Dermis blood vessel endothelial cell (primary cell): ENCODE measurements at regions not wholly inside any gene's neighbourhood (a gene's known extent, or its start where the extent isn't known, plus 50 kb on each side); places are given as distances from the start of the nearest gene placed in this dataset.
A peak's percentile ranks its signal among the peaks of the same experiment; 100 is the strongest.
"Not testable (repeated sequence)": the region's sequence is repeated elsewhere in the genome, so short reads cannot be mapped to it uniquely, and the experiment has no call there.

Source experiments
- DNase-seq: peaks from one replicate; pipeline ENCODE4 v3.0.0; 2010

DNA sequence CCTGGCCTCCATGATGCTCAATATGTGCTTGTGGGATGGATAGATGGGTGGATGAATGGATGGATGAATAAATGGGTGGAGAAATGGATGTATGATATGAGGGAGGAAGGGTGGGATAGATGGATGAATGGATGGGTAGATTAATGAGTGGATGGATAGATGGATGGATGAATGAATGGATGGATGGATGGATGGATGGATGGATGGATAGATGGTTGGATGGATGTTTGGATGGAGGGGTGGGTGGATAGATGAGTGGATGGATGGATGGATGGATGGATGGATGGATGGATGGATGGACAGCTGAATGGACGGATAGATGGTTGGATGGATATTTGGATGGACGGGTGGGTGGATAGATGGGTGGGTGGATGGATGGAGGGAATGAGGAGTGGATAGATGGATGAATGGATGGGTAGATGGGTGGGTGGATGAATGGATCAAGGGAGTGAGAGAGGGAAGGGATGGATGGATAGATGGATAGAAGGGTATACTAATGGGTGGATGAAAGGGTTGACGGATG is 139.4 kb downstream of the CEBPB start:
- DNase-seq: no peak

DNA sequence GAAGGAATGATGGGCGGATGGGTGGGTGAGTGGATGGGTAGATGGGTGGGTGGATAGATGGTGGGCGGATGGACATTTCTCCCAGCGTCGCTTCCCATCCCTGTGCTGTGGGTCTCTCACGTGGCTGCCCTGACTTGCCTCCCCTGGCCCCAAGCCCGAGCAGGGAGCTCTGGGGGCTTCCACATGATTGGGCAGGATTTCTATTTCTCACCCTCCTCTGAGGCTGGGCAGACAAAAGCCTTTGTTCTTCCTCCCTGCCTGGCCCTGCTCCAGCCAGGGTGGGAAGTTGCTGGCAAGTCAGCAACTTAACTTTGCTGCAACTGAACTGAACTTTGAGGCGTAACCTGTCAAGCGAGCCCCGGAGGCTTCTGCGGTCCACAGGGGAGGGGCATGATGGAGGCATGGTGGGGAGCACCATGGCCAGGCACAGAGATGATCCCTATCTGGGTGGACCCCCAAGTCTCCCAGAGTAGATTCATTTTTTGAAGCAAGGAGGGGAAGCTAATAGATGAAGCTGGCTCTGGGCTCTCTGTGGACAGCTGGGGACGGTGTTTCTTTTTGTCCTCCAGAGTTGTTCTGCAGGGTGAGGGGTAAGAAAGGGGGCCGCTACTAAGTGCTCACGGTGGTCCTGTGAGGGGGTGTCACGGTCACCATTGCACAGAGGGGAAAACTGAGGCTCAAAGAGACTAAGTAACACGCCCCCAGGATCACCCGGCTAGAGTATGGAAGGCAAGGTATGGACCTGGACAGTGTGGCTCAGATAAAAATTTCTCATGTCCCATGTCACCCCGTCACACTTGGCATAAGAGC is 140.1 kb downstream of the CEBPB start:
- peak; percentile 29 for DNase-seq

DNA sequence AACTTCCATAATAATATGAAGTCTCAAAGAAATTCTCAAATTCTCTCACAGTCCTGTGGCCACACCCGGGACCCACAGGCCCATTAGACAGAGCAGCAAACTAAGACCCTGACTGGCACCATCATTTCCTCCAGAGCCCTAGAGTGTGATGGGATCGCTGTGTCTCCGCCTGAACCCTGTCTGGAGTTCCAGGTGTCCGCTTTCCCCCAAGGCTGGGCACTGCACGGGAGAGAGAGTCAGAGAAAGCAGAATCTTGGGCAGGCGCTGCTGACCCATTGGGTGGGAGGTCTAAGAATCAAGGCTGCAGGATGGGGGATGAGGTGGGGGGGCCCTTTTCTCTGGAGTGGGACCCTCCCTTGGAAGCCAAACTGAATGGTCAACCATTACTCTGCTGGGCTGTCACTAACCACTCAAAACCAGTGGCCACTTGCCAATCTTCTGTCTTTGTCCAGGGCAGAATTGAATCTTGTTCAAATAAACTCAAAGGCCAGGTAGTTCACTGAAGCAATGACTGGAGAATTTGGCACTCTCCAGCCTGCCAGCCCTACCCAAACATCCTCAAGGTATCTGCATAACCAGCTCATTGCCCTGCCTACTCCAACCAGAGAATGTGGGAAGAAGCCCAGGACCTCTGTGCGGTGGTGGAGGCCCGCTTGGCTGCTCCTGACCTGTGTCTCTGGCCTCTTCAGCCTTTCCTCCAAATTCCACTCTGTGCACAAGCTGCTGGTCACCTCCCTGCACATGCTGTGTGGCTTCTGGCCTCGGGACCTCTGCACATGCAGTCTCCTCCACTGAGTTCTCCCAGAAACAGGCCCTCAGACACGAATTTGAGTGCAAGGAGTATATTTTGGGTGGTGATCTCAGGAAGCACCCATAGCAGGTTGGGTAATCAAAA is 141.1 kb downstream of the CEBPB start:
- no peak for DNase-seq

DNA sequence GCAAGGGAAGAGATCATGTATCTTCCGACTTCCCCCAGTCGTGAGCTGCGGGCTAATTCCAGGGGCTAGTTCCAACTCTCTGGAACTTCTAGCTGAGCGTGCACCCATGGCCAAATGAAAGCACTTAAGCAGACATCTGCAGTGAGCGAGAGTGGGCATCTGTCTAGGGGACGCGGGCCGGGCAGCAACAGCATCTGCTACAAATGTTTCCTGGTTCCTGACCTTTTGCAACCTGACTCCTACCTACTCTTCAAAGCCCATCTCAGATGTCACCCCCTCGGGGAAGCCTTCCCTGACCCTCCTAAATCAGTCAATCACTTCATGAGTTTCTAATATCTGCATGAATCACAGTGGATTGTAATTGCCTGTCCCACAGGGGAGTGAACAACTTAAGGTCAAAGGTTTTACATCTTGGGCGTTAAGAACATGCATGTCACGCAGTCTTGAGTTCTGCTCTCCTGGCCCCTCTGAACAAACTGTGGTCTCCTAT is 141.9 kb downstream of the CEBPB start:
- no peak for DNase-seq

DNA sequence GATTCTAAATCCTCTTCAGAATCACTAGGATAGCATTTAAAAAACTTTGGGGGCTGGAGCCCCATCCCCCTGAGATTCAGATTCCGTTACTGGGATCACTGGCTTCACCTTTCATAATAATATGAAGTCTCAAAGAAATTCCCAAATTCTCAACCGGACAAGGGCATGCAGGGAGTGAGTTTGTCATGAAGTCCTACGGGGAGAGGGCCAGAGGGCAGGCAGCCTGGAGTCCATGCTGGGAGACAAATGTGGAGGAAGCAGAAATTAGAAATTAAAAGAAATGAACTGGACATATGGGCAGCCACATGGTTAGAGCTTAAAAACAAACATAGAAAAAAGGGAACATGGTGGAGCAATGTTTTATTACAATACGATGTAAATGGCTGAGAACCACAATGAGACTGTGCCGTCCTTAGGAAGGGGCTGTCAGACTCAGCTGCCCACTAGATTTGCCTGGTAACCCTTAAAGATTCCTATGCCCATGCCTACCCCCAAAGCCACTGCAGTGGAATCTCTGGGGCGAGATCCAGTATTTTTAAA is 142.6 kb downstream of the CEBPB start:
- DNase-seq: no peak

GRCh38 chr20:50333812-50334211 is 143.2 kb downstream of the CEBPB start:
- no peak for DNase-seq

- DNase-seq: not testable (repeated sequence)
Observed at GRCh38 chr20:50334512-50334911, 143.9 kb downstream of the CEBPB start.

GRCh38 chr20:50335105-50335504 is 144.5 kb downstream of the CEBPB start:
- DNase-seq: peak; percentile 50

GRCh38 chr20:50335866-50336265 is 145.2 kb downstream of the CEBPB start:
- DNase-seq: no peak

DNA sequence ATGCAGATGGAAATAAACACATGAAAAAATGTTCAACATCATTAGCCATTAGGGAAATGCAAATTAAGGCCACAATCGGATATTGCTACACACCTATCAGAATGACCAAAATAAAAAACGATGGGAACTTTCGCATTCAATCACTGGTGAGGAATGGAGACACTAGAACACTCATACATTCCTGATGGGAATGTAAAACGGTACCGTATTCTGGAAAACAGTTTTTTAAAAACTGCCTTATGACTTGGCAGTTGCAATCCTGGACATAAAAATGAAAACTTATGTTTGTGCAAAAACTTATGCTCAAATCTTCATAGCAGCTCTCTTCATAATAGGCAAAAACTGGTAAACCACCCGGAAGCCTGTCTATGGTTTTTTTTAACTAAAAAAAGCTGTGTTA is 146.0 kb downstream of the CEBPB start:
- DNase-seq: no peak

GRCh38 chr20:50337521-50338466 is 147.2 kb downstream of the CEBPB start:
- DNase-seq: no peak

GRCh38 chr20:50338479-50339391 is 148.1 kb downstream of the CEBPB start:
- no peak for DNase-seq

DNA sequence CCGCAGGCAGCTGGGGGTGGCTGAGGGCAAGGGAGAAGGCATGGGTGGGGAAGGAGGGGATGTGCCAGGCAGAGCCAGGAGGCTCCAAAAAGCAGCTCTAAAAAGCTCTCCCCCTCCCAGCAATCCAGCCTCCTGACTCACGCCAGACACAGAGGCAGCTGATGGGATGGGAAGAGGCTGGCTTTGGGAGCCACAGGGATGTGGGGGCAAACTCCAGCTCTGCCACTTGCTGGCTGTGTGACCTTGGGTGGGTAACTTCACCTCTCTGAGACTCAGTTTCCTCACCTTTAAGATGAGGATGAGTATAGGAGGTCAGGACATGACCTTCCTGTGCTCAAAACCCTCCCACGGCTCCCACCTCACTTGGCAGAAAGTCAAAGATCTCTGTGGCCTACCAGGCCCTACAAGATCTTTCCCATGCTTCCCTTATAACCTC is 148.9 kb downstream of the CEBPB start:
- DNase-seq: no peak

DNA sequence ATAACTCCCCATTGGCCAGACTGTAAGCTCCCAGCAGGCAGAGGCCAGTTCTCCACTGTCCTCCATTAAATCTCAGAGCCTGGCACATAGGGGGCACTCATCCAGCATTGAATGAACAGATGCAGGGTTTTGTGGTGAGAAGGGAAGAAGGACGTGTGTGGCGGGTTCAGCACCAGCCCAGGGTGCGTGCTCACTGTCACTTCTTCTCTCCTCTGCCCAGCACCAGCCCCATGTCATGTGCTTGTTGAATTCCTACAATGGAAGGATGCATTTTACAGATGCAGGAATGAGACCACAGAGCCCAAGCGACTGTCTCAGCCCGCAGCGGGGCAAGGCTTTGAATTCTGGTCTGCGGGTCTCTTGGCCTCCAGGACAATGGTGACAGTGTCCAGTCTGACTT is 149.9 kb downstream of the CEBPB start:
- no peak for DNase-seq

GRCh38 chr20:50341050-50341449 is 150.4 kb downstream of the CEBPB start:
- no peak for DNase-seq

DNA sequence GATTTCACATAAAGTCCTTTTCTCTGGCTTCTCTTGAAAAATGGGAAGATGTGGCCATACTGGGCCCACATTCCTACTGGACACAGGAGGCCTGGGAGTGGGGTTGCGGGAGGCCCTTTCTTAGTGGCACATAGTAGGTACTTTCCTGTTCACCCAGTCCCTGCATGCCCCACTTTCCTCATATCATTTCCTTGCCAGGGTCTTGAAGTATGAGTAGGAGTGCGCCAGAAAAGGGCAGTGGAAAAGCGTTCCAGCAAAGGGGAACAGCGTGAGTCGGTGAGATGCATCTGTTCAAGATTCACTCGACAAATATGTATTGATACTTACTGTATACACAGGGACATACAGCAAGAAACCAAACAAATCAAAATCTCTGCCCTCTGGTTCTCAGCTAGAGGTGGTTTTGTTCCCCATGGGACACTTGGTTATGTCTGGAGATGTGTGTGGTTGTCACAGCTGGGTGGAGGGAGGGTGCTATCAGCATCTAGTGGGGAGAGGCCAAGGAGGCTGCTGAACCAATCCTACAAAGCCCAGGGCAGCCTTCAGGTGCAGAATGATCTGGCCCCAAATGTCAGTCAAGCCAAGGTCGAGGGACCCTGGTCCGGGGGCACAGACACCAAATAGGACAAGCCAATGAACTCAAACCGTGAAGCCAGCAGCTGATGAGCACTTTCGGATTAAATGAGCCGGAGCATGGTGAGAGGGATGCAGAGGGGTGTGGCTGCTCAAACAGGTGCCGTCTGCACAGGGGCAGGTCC is 151.4 kb downstream of the CEBPB start:
- DNase-seq: no peak

DNA sequence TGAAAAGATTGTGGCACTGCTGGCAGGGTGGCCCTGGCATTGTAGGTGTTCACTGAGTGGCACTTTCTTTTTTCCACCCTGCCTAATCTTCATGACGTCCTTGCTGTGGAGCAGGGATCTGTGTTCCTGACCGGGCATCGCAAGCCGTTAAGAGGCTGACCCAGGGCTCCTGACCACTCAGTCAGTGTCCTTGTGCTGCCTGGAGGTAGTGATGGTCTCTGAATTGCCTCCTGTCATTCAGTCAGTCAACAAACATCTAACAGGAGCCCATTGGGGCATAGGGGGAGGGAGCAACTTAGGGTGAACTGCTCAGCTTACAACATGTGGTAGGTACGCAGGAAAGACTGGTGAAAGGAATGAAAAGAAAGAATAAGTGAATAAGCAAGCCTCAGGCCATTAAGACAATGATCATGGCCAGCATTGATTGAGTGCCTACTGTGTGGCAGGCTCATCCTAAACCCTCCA is 152.0 kb downstream of the CEBPB start:
- no peak for DNase-seq

- DNase-seq: no peak
Observed at GRCh38 chr20:50343125-50343489, 152.5 kb downstream of the CEBPB start.

DNA sequence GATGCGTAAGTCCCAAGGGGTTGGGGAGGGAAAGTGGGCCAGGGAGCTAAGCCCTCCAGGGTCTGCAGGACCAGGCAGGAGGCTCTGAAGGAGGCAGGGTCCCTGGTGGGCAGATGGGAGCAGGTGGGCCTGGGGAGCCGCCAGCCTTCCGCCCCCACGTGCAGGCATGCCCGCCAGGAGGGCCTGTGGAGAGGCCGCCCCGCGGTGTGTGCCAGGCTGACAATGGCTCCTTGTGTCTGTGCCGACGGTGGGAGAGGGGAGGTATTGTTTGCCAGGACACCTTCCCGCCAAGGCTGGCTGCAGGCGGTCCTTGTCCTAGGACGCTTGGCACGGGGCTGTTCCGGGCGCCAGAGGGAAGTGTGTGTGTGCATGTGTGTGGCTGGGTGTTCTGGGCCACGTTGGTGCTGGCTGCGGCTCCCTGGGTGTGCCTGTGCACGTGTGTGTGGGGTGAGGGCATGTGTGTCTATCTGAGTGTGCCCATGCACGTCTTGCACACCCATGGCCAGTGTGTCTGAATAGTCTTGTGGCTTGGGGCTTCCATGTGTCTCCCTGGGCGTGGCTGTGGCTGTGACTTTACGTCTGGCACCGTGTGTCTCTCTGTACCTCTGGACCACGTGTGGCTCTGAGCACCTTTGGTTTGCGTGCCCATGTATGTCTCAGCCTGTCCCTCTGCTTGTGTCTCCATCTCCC is 153.0 kb downstream of the CEBPB start:
- DNase-seq: no peak
